Mesenchymal stem cell (in vitro differentiated cells and primary cell): ENCODE measurements at regions not wholly inside any gene's neighbourhood (a gene's known extent, or its start where the extent isn't known, plus 50 kb on each side); places are given as distances from the start of the nearest gene placed in this dataset.

Source experiments
- DNase-seq: peaks from one replicate; pipeline ENCODE4 v3.0.0-alpha.2; 2013
- H2AFZ ChIP-seq: one replicate; pipeline ENCODE4 v1.6.1; 2013; ENCODE audit warnings: low read depth, mild to moderate bottlenecking, control low read depth, inconsistent platforms, low read length, moderate library complexity
- H2AK5ac ChIP-seq: 2 replicates; pipeline ENCODE4 v1.6.1; 2013; ENCODE audit warnings: low read length, moderate library complexity, mild to moderate bottlenecking, inconsistent platforms; ENCODE audit not compliant: severe bottlenecking
- H2BK120ac ChIP-seq: one replicate; pipeline ENCODE4 v1.6.1; 2013; ENCODE audit warnings: low read depth, mild to moderate bottlenecking, inconsistent platforms, low read length, moderate library complexity
- H2BK12ac ChIP-seq, 2 experiments: one replicate each; pipeline ENCODE4 v1.6.1; 2013; ENCODE audit warnings: inconsistent platforms in 2 of 2, low read length in 2 of 2, mild to moderate bottlenecking in 2 of 2, moderate library complexity in 2 of 2, control low read depth in 1 of 2
- H2BK15ac ChIP-seq: one replicate; pipeline ENCODE4 v1.6.1; 2013; ENCODE audit warnings: mild to moderate bottlenecking, low read depth, inconsistent platforms; ENCODE audit not compliant: poor library complexity, severe bottlenecking
- H2BK5ac ChIP-seq: 2 replicates; pipeline ENCODE4 v1.6.1; 2013; ENCODE audit warnings: low read depth, mild to moderate bottlenecking, low read length, control low read depth, inconsistent platforms; ENCODE audit not compliant: poor library complexity, severe bottlenecking
- H3K14ac ChIP-seq, 2 experiments: one replicate each; pipeline ENCODE4 v1.6.1; 2013; ENCODE audit warnings: inconsistent platforms in 2 of 2, low read length in 2 of 2, control low read depth in 1 of 2, mild to moderate bottlenecking in 1 of 2, moderate library complexity in 1 of 2
- H3K18ac ChIP-seq, 2 experiments: one replicate each; pipeline ENCODE4 v1.6.1; 2013; ENCODE audit warnings: inconsistent platforms in 2 of 2, low read length in 2 of 2, control low read depth in 1 of 2, low read depth in 1 of 2, mild to moderate bottlenecking in 1 of 2
- H3K23ac ChIP-seq, 2 experiments: one replicate each; pipeline ENCODE4 v1.6.1; 2013; ENCODE audit warnings: inconsistent platforms in 2 of 2, low read length in 2 of 2, mild to moderate bottlenecking in 2 of 2, moderate library complexity in 2 of 2, control low read depth in 1 of 2
- H3K27ac ChIP-seq: 2 replicates; pipeline ENCODE4 v1.5.1; 2013; ENCODE audit warnings: mild to moderate bottlenecking, moderate library complexity, low read length, control low read depth, inconsistent platforms; ENCODE audit not compliant: poor library complexity, severe bottlenecking
- H3K27me3 ChIP-seq, 2 experiments: 2 replicates each; pipeline versions ENCODE4 v1.6.1 to v1.7.0; 2013; ENCODE audit warnings: low read length in 2 of 2, mild to moderate bottlenecking in 2 of 2, moderate library complexity in 2 of 2, control low read depth in 1 of 2, inconsistent platforms in 1 of 2; ENCODE audit not compliant: control insufficient read depth in 1 of 2, insufficient read depth in 1 of 2
- H3K36me3 ChIP-seq, 2 experiments: 2 replicates each; pipeline versions ENCODE4 v1.6.1 to v1.7.0; 2013; ENCODE audit warnings: low read length in 2 of 2, control low read depth in 1 of 2, inconsistent platforms in 1 of 2, low read depth in 1 of 2, mild to moderate bottlenecking in 1 of 2; ENCODE audit not compliant: insufficient read depth in 2 of 2, control insufficient read depth in 1 of 2
- H3K4ac ChIP-seq, 2 experiments: one replicate each; pipeline ENCODE4 v1.6.1; 2013; ENCODE audit warnings: inconsistent platforms in 2 of 2, low read length in 2 of 2, mild to moderate bottlenecking in 2 of 2, moderate library complexity in 2 of 2, control low read depth in 1 of 2, low read depth in 1 of 2
- H3K4me1 ChIP-seq: 2 replicates; pipeline ENCODE4 v1.6.1; 2013; ENCODE audit warnings: low read depth, low read length, control low read depth; ENCODE audit not compliant: control insufficient read depth, insufficient read depth
- H3K4me2 ChIP-seq: 2 replicates; pipeline ENCODE4 v1.6.1; 2013; ENCODE audit warnings: low read length, mild to moderate bottlenecking, inconsistent platforms; ENCODE audit not compliant: poor library complexity, severe bottlenecking
- H3K4me3 ChIP-seq, 2 experiments: 2 replicates each; pipeline versions ENCODE4 v1.5.1 to v1.7.0; 2013; ENCODE audit warnings: low read length in 2 of 2, mild to moderate bottlenecking in 2 of 2, control low read depth in 1 of 2, low read depth in 1 of 2; ENCODE audit not compliant: insufficient read depth in 1 of 2
- H3K79me1 ChIP-seq: replicated peaks from 2 replicates; pipeline ENCODE4 v1.6.1; 2013; ENCODE audit warnings: mild to moderate bottlenecking, control low read depth, low read length, inconsistent platforms; ENCODE audit not compliant: poor library complexity, severe bottlenecking
- H3K9ac ChIP-seq: 2 replicates; pipeline ENCODE4 v1.7.0; 2013; ENCODE audit warnings: mild to moderate bottlenecking, low read length, moderate library complexity
- H3K9me3 ChIP-seq: 2 replicates; pipeline ENCODE4 v1.7.0; 2013; ENCODE audit warnings: mild to moderate bottlenecking, low read length; ENCODE audit not compliant: control insufficient read depth
- H4K8ac ChIP-seq: one replicate; pipeline ENCODE4 v1.6.1; 2013; ENCODE audit warnings: inconsistent platforms, mild to moderate bottlenecking, low read length, moderate library complexity
- H4K91ac ChIP-seq: one replicate; pipeline ENCODE4 v1.6.1; 2013; ENCODE audit warnings: mild to moderate bottlenecking, low read length, inconsistent platforms
- WGBS: methylation state at CpG from one replicate; pipeline ENCODE4 v1.1.7; 2013; ENCODE audit warnings: mixed read lengths; 5-methylcytosine and 5-hydroxymethylcytosine counted together

DNA sequence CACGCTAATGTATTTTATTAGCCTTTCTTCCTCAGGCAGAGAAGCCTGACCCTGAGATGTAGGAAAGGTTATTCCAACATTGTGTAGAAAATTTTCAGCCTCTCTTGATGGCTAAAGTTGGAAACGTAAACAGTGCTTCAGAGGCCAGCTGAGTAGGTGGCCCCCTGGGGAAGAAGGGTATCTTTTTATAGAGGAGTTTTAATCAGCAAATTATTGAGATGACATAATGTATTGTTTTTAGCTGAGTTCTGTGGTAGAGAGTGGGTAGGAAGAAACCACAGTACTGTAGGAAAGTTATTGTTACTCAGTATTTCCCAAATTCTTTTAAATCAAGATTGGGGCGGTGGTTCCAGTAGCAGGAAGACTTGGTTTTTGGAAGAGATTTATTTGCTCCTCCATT, 268.8 kb downstream of the DLEU7 start:
- no peak overlapping the region for H3K18ac ChIP-seq
- peak overlapping the region; percentile 7 for H3K9ac ChIP-seq
- no peaks in the 10 kb centered on the region for H3K9me3 ChIP-seq
- WGBS = 81% methylated on average over 3 of the region's 3 CpGs
- H2BK15ac ChIP-seq = no peak overlapping the region
- H4K91ac ChIP-seq = no peak overlapping the region
- no peak overlapping the region for H2BK5ac ChIP-seq
- no peak overlapping the region for H2AFZ ChIP-seq
- no peak overlapping the region for H3K4ac ChIP-seq
- no peak overlapping the region for H3K27ac ChIP-seq
- no peak overlapping the region for H2BK120ac ChIP-seq
- peak overlapping the region in 1 of 2 experiments; percentile 21 for H3K4me3 ChIP-seq
- H3K27me3 ChIP-seq = no peaks in the 10 kb centered on the region
- H3K79me1 ChIP-seq = no peaks in the 10 kb centered on the region
- DNase-seq = no peak
- H2AK5ac ChIP-seq = no peak overlapping the region
- no peak overlapping the region for H3K23ac ChIP-seq
- H4K8ac ChIP-seq = no peak overlapping the region
- H3K14ac ChIP-seq = no peak overlapping the region
- no peaks in the 10 kb centered on the region for H3K36me3 ChIP-seq
- H2BK12ac ChIP-seq = no peak overlapping the region
- H3K4me1 ChIP-seq = no peaks in the 10 kb centered on the region
- no peak overlapping the region for H3K4me2 ChIP-seq

DNA sequence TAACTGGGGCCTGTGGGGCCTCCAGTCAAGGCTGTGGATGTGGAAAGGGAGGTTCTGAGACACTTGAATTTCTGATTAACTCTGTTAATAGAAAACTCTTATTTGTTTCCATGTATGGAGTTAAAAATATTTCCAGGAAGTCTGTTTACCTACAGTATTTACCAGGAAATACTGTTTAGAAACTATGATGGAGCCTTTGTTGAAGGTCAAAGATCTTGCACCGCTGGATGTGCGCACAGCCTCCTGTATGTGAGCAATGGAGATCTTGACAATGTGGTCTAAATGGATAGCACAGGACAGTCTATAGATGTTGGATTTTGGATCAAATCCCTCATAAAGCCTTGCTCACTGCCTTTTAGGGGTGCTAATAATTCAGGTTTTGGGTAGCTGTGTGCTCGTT, 268.4 kb downstream of the DLEU7 start:
- Histone ChIP-seq H3K4me2 (no peak overlapping the region), H2BK15ac (no peak overlapping the region), H3K18ac (no peak overlapping the region), H3K14ac (no peak overlapping the region), H3K36me3 (no peaks in the 10 kb centered on the region), H3K9ac (peak overlapping the region; percentile 5), H4K91ac (no peak overlapping the region), H3K27ac (no peak overlapping the region), H3K4me1 (no peaks in the 10 kb centered on the region), H2BK12ac (no peak overlapping the region), H4K8ac (no peak overlapping the region), H3K4me3 (no peak overlapping the region), H2BK5ac (no peak overlapping the region), H2AFZ (no peak overlapping the region), H3K4ac (no peak overlapping the region), H3K23ac (no peak overlapping the region), H2AK5ac (no peak overlapping the region), H2BK120ac (no peak overlapping the region), H3K9me3 (no peaks in the 10 kb centered on the region), H3K27me3 (no peaks in the 10 kb centered on the region), H3K79me1 (no peaks in the 10 kb centered on the region)
- 100% methylated on average over 2 of the region's 3 CpGs for WGBS
- DNase-seq = no peak

DNA sequence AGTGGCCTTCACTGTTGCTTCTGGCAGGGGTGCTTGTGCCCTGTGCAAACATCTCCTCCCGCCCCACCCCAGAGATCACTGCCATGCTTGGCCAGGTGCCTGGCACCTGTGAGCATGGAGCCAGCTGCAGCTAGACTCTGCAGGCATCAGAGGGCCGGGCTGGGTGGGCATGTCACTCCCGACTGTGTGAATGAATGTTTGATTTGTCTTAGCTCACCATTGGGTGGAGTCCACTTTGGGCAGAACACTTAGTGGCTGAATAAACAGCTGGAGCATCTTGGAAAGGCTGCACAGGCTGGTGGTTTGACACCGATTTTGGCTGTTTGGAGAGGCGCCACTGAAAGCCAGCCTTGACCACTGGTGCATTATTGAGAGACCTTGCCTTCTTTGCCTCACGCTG, 267.3 kb downstream of the DLEU7 start:
- Histone ChIP-seq H2AFZ (no peak overlapping the region), H4K91ac (no peak overlapping the region), H4K8ac (no peak overlapping the region), H3K4me3 (no peak overlapping the region), H2BK5ac (no peak overlapping the region), H2BK120ac (no peak overlapping the region), H3K9me3 (no peaks in the 10 kb centered on the region), H2AK5ac (no peak overlapping the region), H3K27me3 (no peaks in the 10 kb centered on the region), H2BK12ac (no peak overlapping the region), H3K4me1 (no peaks in the 10 kb centered on the region), H3K4me2 (no peak overlapping the region), H3K14ac (no peak overlapping the region), H3K18ac (no peak overlapping the region), H3K23ac (no peak overlapping the region), H3K27ac (no peak overlapping the region), H3K4ac (no peak overlapping the region), H3K36me3 (no peaks in the 10 kb centered on the region), H2BK15ac (no peak overlapping the region), H3K79me1 (no peaks in the 10 kb centered on the region), H3K9ac (no peak overlapping the region)
- 86% methylated on average over 6 of the region's 6 CpGs for WGBS
- no peak for DNase-seq

DNA sequence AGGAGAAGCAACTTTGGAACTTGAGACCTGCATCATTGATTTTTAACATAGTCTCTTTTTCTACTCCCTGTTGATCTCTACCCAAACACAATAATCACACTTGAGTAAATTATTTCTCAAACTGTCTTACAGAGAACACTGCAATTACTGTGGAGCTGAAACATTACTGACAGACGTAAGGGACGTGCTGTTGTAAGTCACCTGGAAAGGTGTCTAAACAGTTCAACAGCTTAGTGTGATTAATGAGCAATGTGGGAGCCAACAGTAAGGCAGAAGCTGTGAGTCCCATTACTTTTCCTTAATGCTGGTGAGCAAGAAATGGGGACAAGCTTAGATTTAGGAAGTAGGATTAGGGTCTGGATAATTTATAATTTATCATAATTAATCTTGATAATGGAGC, 265.7 kb downstream of the DLEU7 start:
- DNase-seq = no peak
- Histone ChIP-seq H3K18ac (no peak overlapping the region), H2AK5ac (no peak overlapping the region)

More for the DNA sequence above, 265.7 kb downstream of the DLEU7 start:
- 83% methylated on average over 2 of the region's 2 CpGs for WGBS
- H3K36me3 ChIP-seq = no peaks in the 10 kb centered on the region
- no peak overlapping the region for H3K14ac ChIP-seq
- H2BK12ac ChIP-seq = no peak overlapping the region
- H2AFZ ChIP-seq = no peak overlapping the region
- H4K91ac ChIP-seq = no peak overlapping the region
- H2BK5ac ChIP-seq = no peak overlapping the region
- no peaks in the 10 kb centered on the region for H3K79me1 ChIP-seq
- no peak overlapping the region for H4K8ac ChIP-seq
- H3K27ac ChIP-seq = no peak overlapping the region
- H2BK15ac ChIP-seq = no peak overlapping the region
- no peaks in the 10 kb centered on the region for H3K27me3 ChIP-seq
- H3K4ac ChIP-seq = no peak overlapping the region
- H2BK120ac ChIP-seq = no peak overlapping the region
- no peak overlapping the region for H3K4me2 ChIP-seq
- no peaks in the 10 kb centered on the region for H3K9me3 ChIP-seq
- no peak overlapping the region for H3K23ac ChIP-seq
- H3K9ac ChIP-seq = no peak overlapping the region
- H3K4me3 ChIP-seq = no peak overlapping the region
- no peaks in the 10 kb centered on the region for H3K4me1 ChIP-seq
